Fibroblast of skin of left quadriceps (primary cell): ENCODE measurements at regions not wholly inside any gene's neighbourhood (a gene's known extent, or its start where the extent isn't known, plus 50 kb on each side); places are given as distances from the start of the nearest gene placed in this dataset.
A peak's percentile ranks its signal among the peaks of the same experiment; 100 is the strongest.
"Not testable (repeated sequence)": the region's sequence is repeated elsewhere in the genome, so short reads cannot be mapped to it uniquely, and the experiment has no call there.

Source experiments
- DNase-seq, 2 experiments: peaks; one replicate each; pipeline ENCODE4 v3.0.0-alpha.2; 2013; ENCODE audit warnings: low read depth in 2 of 2

DNA sequence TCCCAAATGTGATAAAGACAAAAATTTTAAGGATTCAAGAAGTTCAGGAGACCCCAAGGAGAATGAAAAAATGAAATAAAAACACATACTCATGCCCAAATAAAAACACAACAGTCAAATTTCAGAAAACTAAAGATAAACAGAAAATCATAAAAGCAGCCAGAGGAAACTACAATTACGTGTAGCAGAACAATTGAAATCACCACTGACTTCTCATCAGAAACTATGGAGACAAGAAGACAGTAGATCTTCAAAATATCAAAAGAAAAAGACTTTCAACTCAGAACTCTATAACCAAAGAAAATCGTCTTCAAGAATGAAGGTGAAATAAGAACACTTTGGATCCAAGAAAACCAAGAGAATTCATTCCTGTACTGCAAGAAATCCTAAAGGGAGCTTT, 54.9 kb downstream of the DIO3 start:
- DNase-seq: no peak

DNA sequence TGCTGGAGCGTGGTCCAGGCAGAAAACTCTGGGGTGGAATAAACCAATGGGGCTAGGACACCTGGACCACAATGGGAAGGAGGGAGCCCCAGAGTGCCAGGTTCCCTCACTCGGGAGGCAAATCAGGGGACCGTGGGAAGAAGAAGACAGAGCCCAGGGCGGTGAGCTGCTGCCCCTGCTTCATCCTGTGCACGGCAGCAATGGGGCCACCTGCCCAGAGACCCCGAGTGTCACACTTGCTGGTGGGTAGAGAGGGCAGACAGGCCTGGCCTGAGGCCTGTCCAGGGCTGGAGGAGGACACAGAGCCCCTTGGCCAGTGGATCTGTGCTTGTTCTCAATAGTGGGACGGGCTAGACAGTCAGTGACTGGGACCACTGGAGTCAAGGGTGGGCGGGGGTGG, 58.2 kb downstream of the DIO3 start:
- no peak for DNase-seq

DNA sequence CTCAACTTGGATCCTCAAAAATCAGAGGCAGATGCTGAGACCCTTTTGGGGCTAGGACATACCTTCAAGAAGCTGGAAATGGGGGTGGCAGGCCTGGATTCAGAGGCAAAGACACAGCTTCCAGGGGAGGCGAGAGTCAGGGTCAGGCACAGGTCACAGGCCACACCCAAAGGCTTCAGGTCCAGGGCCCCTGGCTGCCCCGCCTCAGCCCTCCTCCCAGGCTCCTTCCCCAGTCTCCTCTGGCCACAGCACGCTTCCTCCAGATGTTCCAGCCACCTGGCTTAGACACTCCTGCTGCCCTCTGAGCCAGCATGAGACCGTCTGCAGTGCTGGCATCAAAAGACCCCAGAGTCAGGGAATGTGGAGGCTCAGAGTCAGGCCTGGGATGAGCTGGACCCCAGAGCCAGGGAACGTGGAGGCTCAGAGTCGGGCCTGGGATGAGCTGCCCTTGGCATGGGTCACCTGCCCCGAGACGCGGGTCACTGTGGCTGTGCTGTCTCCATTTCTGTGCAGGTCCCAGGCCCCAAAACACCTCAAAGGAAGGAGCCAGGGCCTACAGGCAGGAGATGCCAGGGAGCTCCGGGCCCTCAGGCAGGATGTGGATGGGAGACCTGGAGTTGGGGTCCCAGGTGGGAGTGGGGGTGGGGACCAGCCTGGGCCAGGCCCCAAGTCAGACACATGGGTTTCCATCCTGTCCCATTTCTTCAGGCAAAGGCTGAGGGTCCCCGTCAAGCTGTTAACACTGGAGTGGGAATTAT, 58.9 kb downstream of the DIO3 start:
- DNase-seq: no peak

- DNase-seq: no peak
Observed at GRCh38 chr14:101620821-101621785, 59.8 kb downstream of the DIO3 start.

DNA sequence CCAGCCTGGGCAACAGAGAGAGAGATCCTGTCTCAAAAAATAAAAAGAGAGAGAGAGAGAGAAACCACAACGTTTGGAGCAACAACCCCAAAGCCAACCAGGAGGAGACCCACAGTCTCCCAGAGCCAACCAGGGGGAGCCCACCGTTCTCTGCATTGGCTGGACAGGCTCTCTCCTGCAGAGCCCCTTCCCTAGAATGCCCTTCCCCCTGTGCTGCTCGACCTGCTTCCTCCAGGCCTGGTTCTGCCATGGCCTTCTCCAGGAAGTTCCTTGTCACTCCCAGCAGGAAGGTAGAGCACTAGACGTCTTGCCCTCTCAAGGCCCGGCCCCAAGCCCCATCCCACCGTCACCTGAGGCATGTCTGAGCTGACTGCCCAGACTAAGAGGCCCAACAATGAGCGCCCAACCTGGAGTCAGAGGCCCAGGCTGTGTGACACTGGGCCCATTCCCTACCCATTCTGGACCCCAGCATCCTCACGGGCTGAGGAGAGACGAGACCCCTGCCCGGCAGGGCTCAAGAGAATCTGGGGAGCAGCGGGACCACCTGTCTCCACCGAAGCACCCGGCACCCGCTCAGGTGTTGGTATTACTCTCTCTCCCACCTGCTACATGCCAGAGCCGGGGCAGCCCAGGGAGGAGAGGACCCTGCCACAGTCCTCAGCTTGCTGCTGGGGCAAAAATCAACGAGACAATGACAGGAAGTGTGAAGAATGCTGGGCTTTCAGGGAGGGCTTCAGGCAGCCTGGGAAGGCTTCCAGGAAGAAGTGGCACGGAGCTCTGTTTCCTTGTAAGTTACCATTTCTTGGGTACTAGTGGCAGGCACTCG, 61.2 kb downstream of the DIO3 start:
- DNase-seq: no peak

DNA sequence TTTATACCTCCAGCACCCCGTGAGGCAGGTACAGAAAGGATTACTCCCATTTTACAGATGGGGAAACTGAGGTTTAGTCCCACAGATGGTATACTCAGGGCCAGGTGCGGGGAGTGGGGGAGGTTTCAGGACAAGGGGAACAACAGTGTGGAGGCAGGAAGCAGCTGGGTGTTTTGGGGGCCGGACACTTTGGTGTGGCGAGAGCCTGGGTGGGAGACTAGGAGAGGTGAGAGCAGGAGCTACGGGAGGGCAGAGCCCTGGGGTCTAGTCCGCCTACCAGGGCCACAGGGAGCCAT, 61.7 kb downstream of the DIO3 start:
- DNase-seq: no peak

DNA sequence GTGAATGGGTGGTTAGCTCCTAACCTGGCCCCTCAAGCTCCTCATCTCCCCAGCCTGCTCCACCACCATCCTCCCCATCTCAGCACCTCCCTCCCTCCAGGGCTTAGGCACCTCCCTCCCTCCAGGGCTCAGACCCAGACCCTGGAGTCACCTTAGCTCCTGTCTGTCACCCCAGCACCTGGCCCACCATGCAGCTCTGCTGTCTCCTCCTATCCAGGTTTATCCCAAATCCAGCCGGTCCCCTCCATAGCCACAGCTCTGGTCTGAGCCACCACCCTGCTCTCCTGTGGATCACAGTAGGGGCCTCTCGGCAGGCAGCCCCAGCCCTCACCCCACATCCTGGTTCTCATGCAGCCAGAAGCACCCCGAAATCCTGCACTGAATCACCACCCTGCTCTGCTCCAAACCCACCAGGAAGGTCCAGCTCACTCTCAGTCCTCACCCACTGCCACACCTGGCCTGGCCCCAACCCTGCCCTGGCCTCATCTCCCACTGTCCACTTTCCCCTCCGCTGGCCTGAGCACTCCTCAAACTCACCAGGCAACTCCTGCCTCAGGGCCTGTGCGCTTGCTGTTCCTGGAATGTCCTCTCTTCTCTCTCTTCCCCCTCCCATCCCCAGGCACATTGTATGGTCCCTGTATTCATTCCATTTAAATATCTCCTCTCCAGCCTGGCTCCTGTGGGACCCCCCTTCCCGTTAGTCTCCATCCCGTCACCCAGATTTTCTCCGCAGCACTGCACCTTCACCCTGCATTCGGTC, 62.6 kb downstream of the DIO3 start:
- no peak for DNase-seq

- no peak for DNase-seq
Observed at GRCh38 chr14:101624536-101624935, 63.2 kb downstream of the DIO3 start.

DNA sequence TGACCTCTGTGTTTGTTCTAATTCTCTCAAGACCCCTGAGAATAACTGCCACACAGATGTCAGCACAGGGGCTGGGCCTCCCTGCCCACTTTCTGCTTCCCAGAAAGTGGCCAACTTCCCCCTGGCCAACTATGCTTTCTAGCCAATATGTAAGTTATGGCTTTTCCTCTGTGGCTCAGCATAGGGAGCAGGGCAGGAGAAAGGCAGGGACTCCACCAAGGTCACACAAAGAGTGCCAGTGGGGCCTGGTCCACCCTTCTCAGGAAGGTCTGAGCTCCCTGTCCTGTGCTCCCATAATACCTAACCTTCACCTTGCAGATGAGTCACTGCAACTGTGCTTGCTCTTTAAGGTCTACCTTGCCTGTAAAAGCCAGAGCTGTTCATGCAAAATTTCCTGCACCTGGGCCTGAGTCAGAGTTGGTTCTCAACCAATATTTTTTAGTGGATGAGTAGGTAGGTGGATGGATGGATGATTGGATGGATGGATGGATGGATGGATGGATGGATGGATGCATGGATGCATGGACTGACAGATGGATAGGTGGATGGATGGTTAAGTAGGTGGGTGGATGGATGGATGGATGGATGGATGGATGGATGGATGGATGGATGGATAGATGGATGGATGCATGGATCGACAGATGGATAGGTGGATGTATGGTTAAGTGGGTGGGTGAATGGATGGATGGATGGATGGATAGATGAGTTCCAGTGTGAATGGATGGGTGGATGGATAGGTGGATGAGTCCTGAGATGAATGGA, 64.2 kb downstream of the DIO3 start:
- DNase-seq: no peak

- no peak for DNase-seq
Observed at GRCh38 chr14:101626331-101626730, 65.0 kb downstream of the DIO3 start.

DNA sequence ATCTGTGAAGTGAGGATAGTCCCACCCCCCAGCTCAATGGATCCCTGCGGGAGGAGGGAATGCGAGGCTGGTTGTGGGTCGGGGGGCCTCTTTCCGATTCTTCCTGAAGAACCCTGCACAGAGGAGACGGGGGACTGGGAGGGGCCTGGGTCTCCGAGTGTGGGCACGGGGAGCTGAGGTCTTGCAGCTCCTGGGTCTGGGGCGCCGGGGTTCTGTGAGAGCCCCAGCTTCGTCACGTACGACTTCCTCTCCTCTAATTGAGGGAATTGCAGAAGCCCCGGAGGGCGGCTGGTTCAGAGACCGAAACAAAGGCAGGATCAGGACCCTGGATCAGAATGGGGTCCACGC, 66.6 kb downstream of the DIO3 start:
- DNase-seq: no peak

DNA sequence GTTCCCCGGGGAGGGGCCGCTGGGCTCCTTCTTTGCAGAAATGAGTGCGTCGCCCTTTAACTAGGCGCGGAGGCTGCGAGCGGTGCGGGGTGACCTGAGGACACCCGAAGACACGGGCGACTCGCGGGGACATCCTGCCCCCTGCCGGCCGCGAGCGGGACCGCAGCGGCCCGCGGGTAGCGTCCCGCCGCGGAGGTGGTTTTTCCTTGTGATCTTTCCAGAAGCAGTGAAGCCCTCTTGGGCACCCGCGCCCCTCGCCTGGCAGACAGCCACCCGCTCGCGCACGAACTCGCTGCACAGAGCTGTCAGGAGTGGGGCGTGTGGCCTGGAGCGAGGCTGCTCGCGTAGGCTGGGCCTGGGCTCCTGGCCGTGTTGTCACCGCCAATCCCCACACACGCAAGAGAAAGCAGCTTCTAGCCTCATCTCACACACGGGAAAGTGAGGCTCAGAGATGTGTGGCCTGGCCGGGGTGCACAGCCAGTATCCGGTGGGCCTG, 67.2 kb downstream of the DIO3 start:
- DNase-seq: peak; percentile 18 to 29

DNA sequence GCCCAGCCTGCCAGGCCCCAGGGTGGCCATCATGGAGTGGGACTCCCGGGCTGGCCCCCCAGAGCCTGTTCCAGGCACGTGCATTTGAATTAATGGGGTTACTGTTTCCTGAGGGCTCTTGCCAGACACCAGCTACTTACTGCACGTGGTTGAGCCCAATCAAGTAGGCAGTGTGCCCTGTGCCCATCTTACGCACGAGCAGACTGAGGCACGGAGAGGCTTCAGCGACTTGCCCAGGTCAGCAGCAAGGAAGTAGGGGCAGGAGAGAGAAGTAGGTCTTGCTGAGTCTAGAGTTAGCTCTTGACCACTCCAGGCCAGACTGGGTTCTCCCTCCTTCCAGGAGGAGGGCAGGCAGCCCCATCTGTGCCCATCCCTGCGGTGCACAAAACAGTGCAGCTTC, 67.7 kb downstream of the DIO3 start:
- DNase-seq: no peak

GRCh38 chr14:101630056-101630965, 69.0 kb downstream of the DIO3 start:
- DNase-seq: no peak

- DNase-seq: no peak
Observed at GRCh38 chr14:101631199-101631598, 69.9 kb downstream of the DIO3 start.

DNA sequence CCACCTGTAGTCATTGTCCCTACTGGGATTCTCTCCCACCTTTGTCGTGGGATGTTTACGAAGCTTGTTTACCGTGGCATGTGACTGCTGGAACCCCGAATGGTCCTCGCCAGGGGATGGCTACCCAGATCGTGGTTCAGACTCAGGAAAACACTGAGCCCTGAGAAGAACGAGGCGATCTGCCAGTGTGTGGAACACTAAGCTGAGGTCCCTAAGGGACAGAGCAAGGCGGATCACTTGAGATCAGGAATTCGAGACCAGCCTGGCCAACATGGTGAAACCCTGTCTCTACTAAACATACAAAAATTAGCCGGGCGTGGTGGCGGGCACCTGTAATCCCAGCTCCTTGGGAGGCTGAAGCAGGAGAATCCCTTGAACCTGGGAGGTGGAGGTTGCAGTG, 70.7 kb downstream of the DIO3 start:
- DNase-seq: not testable (repeated sequence)

GRCh38 chr14:101632520-101632919, 71.2 kb downstream of the DIO3 start:
- DNase-seq: no peak

GRCh38 chr14:101633276-101633675, 72.0 kb downstream of the DIO3 start:
- no peak for DNase-seq

DNA sequence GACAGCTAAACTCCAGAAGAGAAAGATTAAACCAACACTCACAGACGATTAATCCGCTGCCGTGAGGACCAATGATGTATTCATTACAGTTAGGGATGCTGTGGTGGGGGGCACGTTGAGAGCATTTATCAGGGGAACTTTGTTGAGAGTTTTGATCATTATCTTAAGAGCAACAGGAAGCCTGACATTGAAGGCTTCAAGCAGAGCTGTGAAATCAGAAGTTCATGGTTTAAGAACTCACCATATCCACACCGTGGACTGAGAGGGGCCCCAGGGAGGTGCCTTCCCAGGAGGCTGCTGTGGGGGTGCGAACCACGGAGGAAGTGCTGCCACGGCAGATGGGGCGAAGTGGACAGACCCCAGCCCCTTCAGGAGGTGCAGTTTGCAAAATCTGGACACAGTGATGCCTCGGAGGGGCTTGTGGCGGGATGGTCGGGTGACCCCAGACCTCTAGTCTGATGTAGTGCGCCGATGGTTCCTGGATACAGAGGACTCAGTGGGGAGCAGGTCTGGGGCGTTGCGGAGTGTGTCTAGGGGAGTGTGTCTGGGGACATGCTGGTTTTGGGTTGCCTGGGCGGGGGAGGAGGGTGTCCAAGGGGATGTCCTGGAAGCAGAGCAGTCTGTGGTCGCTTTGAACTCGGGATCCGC, 73.0 kb downstream of the DIO3 start:
- DNase-seq: no peak
